ENCODE measurements at regions not wholly inside any gene's neighbourhood (a gene's known extent, or its start where the extent isn't known, plus 50 kb on each side); places are given as distances from the start of the nearest gene placed in this dataset.

DNA sequence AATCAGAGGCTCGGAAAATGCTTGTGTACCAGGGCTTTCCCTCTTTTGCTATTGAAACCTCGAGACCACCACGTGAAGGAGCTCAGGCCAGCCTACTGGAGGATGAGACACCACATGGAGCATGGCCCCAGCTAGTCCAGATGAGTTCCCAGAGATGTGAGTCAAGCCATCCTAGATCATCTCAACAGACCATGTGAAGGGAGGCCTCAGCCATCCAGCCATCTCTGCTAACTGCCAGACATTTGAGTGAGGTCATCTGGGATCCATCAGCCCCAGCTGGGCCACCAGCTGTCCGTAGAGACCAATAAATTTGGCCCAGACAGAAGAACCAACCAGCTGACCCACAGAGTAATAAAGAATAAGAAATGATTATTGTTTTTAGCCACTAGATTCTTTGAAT, 62.8 kb upstream of the PROK2 start:
- no peak for DNase-seq

GRCh38 chr3:71846185-71846584, 61.2 kb upstream of the PROK2 start:
- DNase-seq: no peak

DNA sequence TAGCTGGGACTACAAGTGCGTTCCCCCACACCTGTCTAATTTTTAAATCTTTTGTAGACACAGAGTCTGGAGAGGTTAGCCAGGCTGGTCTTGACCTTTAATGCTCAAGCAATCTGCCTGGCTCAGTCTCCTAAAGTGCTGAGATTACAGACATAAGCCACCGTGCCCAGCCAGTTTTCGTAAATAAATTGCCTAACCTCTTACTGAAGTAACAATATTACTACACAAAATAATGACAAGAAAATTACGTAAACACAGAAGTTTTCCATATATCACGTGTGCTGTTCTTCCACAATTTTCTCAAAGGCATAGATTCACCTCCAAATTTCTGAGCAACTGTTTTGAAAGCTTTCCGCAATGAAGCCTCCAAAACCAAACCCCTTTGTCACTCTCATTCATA, 58.1 kb upstream of the PROK2 start:
- DNase-seq: no peak

GRCh38 chr3:71838406-71838805, 53.5 kb upstream of the PROK2 start:
- no peak for DNase-seq
